Uterus (tissue), 2 donors: ENCODE measurements at regions not wholly inside any gene's neighbourhood (a gene's known extent, or its start where the extent isn't known, plus 50 kb on each side); places are given as distances from the start of the nearest gene placed in this dataset.

Experiments
- POLR2A ChIP-seq, 2 donors: fragments of 450-650 bp; IDR thresholded peaks; one replicate each; pipeline ENCODE4 v1.6.1; 2016; ENCODE audit warnings: antibody characterized with exemption in 2 of 2, mild to moderate bottlenecking in 1 of 2, moderate library complexity in 1 of 2
- TF ChIP-seq, protein P1 (sequence below), 4 experiments: fragments of 200-600 bp in 2 of 4; fragments of 450-650 bp in 2 of 4; sonication (generic) in 2 of 4; IDR thresholded peaks; one replicate each; pipeline ENCODE4 v1.5.1; 2016 to 2019; ENCODE audit warnings: antibody characterized with exemption in 4 of 4, mild to moderate bottlenecking in 2 of 4, moderate library complexity in 1 of 4

DNA sequence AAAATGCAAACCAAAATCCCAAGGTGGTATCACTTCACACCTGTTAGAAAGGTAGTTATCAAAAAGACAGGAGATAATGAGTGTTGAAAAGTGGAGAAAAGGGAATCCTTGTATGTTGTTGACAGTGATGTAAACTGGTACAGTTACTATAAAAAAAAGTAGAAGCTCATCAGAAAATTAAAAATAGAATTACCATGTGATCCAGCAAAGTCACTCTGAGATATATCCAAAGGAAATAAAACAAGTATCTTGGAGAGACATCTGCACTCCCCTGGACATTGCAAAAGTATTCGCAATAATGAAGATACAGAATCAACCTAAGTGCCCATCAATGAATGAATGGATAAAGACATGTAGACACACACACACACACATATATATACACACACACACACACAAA lies 208.3 kb upstream of the PIEZO2 start:
- TF ChIP-seq, protein P1, sequence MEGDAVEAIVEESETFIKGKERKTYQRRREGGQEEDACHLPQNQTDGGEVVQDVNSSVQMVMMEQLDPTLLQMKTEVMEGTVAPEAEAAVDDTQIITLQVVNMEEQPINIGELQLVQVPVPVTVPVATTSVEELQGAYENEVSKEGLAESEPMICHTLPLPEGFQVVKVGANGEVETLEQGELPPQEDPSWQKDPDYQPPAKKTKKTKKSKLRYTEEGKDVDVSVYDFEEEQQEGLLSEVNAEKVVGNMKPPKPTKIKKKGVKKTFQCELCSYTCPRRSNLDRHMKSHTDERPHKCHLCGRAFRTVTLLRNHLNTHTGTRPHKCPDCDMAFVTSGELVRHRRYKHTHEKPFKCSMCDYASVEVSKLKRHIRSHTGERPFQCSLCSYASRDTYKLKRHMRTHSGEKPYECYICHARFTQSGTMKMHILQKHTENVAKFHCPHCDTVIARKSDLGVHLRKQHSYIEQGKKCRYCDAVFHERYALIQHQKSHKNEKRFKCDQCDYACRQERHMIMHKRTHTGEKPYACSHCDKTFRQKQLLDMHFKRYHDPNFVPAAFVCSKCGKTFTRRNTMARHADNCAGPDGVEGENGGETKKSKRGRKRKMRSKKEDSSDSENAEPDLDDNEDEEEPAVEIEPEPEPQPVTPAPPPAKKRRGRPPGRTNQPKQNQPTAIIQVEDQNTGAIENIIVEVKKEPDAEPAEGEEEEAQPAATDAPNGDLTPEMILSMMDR (IDR thresholded peaks at IDR 0.05) = no peak
- TF ChIP-seq POLR2A (IDR thresholded peaks at IDR 0.05) = no peak
